ENCODE measurements at regions not wholly inside any gene's neighbourhood (a gene's known extent, or its start where the extent isn't known, plus 50 kb on each side); places are given as distances from the start of the nearest gene placed in this dataset.
"Not testable (repeated sequence)": the region's sequence is repeated elsewhere in the genome, so short reads cannot be mapped to it uniquely, and the experiment has no call there.

DNA sequence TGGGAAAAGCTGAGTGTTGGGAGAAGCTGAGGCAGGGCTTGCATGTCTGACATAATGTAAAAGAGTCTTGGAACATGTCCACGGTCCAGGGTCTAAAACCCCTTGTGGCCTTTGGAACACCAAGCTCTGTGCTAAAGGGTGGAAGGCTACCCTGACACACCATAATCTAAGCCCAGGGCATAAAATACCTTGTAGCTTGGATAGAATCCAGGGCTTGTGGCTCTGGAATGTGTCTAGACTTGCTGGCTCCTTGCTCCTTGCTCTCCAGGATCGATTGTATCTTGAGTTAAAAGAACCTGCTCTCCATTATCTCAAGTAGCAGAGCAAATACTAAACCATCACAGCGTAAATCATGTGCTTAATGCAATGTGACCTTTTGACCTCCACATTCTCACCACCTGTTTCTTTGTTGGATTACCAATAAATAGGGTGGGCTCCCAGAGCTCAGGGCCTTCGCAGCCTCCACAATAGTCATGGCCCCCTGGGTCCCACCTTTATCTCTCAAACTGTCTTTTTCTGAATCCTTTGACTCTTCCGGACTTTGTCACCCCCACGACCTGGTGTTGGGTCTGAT lies 232.6 kb upstream of the CHORDC1 start:
- DNase-seq (ENCODE audit: missing footprints); ATAC-seq; intact Hi-C loops (cut with DNase I): not testable (repeated sequence)

DNA sequence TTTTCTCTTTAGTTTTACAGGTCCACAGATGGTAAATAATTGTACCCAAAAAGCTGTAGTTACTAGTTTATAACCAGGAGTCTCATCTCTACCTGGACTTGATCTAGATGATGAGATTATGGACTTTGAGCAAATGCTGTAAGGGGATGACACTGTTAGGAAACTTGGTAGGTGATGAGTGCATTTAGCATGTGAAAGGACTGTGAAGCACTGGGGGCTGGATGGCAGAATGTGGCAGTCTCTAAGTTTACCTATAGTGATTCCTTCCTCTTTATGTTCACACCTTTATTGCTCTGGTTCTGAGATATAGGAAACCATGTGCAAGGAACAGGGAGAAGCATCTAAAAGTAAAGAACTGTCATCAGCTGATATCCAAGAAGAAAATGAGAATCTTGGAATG lies 230.7 kb upstream of the CHORDC1 start:
- ATAC-seq (no peak), DNase-seq (ENCODE audit: missing footprints) (no peak)
- intact Hi-C loops (cut with DNase I), result no loop called here

DNA sequence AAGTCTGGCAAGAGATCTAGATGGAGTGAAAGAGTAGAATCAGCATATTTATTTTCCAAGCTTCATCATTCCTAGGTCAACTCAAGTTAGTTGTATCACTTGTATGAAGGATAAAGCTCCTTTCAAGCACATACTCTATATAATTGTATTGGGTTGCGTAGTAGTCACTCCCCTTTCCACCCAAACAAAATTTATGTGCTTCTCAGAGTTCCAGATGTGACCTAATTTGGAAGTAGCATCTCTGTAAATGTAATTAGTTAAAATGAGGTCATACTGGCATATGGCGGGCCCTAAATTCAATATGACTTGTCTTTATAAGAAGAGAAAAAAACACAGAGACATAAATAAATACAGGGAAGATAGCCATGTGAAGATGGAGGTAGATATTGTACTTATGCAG lies 226.8 kb upstream of the CHORDC1 start:
- intact Hi-C loops (cut with DNase I), result no loop called here
- no peak for DNase-seq (ENCODE audit: missing footprints)
- ATAC-seq, result no peak

DNA sequence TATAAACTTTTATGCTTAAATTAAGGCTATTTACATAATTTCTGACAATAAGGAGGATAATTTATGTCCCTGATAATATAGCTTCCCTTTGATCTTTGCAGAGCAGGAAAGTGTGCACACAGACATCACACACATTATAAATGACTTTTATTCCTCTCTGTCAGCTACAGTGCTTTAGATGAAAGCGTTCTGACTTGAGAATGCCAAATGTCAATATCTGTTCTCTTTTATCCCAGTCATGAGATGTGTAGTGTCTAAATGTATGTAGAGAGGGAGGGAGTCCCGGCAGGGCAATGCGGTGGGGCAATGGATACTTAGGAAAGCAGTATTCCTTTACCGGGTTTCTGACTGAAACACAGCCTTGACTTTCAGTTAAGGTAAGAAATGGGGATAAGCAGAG lies 225.4 kb upstream of the CHORDC1 start:
- peak; percentile 22 for DNase-seq (ENCODE audit: missing footprints)
- intact Hi-C loops (cut with DNase I), result no loop called here
- no peak for ATAC-seq

DNA sequence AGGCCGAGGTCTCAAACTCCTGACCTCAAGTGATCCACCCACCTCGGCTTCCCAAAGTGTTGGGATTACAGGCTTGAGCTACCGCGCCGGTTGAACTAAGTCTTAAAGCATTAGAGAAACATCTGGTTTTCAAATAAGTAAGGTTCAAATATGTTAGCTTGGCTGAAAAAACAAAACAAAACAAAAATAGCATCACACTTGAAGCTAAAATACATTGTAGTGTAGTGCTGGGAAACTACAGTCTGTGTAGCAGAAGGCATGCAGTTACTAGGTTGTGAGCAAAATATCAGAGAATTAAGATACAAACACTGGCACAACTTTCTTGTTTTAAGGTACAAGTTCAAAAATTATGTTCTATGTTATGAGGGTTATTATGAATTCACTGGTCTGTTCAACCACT lies 224.8 kb upstream of the CHORDC1 start:
- peak; percentile 40 for DNase-seq (ENCODE audit: missing footprints)
- intact Hi-C loops (cut with DNase I), result no loop called here
- ATAC-seq, result no peak

DNA sequence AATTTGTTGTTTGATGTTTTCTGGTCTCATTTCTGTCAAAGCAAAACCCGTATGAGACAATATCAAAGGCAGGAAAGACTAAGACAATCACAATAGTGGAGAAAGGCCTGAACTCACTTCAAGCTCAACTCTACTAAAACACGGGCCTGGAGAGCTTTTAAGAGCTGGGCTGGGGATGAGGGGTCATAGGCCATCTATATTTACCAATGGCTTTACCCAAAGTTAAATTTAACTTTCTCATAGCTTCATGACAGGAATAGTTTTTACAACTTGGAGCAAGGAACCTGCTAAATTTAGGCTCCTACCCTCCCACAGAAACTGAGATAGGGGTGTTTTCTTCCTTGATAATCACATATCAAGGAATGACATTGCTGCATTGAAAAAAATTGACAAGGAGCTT lies 223.4 kb upstream of the CHORDC1 start:
- DNase-seq (ENCODE audit: missing footprints) (peak; percentile 39), ATAC-seq (no peak)
- intact Hi-C loops (cut with DNase I), result no loop called here

DNA sequence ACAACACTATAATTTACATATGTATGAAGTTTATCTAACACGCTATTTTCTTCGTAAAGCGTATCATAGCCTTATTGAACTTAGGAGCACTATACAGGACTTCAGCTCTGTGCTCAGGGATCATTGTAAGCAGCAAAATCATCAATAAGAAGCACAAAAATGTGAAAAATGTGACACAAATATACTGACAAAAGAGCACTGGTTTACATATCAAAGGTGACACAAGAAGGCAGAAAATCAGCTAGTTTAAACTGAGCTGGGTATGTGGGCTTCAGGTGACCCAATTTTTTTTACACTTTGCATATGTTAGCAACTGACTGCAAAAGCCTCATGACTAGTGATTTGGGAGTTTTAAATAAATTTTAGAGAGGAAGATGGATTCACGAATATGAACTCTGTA lies 215.2 kb upstream of the CHORDC1 start:
- intact Hi-C loops (cut with DNase I), result no loop called here
- ATAC-seq, result no peak
- DNase-seq (ENCODE audit: missing footprints), result no peak

DNA sequence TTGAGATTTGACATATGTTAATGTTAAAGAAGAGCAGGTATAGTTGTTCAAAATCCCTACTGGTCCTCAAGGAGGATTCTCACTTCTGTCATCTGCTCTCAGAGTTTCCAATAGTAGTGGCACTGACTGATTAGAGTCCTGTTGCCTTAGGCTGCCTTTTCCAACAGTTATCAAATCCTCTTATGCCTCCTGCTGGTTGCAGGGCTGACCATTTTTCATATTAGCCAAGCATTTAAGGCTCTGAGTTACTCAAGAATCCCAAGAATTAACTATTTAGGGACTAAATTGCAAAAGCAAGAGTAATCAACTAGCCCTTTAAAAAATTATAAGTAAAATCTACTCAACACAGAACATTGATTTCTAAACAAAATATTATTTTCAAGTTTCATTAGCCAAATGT lies 212.0 kb upstream of the CHORDC1 start:
- DNase-seq (ENCODE audit: missing footprints) (no peak), ATAC-seq (no peak)
- intact Hi-C loops (cut with DNase I), result no loop called here

DNA sequence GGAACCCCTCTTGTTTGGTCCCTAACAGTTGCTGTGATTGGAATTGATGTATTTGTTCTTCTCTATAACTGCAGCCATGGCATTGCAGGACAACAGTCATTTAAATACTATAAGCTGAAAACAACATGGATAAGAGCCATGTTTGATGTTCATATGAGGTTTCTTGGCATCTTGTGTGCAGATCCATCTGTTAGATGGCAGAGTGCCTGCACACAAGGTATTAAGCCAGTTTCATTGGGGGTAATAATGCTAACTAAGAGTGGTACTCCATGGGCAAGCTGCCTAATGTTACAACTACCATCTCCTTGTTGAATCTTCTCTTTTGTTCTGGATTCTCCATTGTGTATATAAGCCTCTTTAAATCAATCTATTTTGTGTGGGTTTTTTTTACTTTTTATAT lies 206.0 kb upstream of the CHORDC1 start:
- DNase-seq (ENCODE audit: missing footprints), result no peak
- no peak for ATAC-seq
- intact Hi-C loops (cut with DNase I), result no loop called here

DNA sequence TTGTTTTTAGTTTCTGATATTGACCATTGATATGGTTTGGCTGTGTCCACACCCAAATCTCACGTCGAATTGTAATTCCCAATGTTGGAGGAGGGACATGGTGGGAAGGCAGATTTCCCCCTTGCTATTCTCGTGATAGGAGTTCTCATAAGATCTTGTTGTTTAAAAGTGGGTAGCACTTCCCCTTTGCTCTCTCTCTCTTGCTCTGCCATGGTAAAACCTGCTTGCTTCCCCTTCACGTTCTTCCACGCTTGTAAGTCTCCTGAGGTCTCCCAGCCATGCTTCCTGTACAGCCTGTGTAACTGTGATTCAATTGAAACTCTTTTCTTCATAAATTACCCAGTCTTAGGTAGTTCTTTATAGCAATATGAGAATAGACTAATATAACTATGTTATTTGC lies 203.6 kb upstream of the CHORDC1 start:
- ATAC-seq (no peak), DNase-seq (ENCODE audit: missing footprints) (no peak)
- intact Hi-C loops (cut with DNase I), result no loop called here

DNA sequence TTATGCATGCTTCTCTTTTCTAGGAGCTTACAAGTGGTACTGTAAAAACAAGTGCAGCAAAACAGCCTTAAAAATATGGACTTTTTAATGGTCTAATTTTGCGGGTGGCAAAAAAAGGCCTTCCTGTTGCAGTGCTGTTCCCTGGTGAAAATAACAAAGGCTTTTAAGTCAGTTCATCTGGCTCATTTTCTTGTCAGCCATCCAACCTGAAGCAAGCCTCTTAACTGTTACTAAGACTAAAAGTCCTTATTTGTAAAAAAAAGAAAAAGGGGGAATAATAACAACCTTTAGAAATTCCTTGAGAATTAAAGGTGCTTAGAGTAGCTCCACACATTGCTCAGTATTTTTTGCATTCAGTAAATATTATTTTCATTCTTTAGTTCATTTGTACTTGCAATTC lies 200.5 kb upstream of the CHORDC1 start:
- DNase-seq (ENCODE audit: missing footprints) (no peak), ATAC-seq (no peak)
- intact Hi-C loops (cut with DNase I), result no loop called here

DNA sequence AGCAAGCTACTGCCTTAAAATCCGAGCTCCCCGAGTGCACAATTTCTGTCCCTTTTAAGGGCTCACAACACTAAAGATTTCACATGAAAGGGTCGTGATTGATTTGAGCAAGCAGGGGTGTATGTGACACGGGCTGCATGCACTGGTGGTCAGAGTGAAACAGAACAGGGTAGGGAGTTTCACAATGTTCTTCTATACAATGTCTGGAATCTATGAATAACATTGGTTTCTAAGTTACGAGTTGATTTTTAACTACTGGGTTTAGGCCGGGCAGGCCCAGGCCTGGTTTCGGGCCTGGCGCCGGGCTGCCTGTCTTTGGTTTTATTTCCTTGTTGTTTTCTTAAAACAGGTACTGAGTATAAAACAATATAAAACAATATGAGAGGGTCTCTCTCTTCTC lies 199.9 kb upstream of the CHORDC1 start:
- DNase-seq (ENCODE audit: missing footprints); ATAC-seq; intact Hi-C loops (cut with DNase I): not testable (repeated sequence)

DNA sequence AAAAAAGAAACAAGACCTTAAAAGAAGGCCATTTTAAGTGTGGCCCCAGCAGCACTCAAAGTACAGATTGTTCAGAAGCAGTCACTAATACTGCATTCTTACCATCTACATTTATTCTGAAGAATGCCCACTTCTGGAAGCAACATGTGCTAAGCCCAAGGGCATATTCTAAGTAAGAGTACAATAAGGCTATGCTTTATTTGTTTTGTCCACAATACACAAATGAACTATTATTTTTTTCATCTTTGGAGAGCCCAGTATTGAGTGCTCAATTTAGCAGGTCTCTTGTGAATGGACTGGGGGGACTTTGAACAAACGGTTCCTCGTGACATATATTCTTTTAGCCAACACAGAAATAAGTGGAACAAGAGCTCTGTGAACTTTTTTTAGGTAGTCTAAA lies 191.4 kb upstream of the CHORDC1 start:
- intact Hi-C loops (cut with DNase I), result no loop called here
- ATAC-seq (no peak), DNase-seq (ENCODE audit: missing footprints) (no peak)

DNA sequence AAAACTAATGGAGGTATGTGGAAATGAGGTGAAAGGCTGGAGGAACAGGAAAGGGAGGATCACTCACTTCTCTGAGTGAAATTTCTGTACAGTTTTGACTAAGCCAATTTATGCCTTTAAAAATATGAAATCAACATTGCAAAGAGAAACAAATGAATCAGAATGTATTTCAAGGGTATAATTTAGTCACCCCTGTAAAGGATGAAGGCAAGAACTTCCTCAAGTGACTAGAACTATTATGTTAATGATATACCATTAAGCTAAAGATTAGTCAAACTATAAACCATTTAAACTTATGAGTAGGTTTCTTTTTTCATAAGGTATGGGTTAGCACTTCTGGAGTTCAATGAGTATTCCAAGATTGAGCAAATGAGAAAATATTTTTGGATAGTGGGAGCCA lies 184.5 kb upstream of the CHORDC1 start:
- DNase-seq (ENCODE audit: missing footprints), result no peak
- intact Hi-C loops (cut with DNase I), result no loop called here
- ATAC-seq, result no peak

DNA sequence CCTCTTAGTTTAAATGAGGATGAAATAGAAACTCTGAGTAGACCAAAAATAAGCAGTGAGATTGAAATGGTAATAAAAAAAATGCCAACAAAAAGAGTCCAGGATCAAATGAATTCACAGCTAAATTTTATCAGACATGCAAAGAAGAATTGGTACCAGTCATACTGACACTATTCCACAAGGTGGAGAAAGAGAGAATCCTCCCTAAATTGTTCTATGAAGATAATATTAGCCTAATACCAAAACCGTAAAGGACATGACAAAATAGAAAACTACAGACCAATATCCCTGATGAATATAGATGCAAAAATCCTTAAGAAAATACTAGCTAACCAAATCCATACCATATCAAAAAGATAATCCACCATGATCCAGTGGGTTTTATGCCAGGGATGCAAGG lies 169.8 kb upstream of the CHORDC1 start:
- no peak for DNase-seq (ENCODE audit: missing footprints)
- no peak for ATAC-seq
- intact Hi-C loops (cut with DNase I), result no loop called here

DNA sequence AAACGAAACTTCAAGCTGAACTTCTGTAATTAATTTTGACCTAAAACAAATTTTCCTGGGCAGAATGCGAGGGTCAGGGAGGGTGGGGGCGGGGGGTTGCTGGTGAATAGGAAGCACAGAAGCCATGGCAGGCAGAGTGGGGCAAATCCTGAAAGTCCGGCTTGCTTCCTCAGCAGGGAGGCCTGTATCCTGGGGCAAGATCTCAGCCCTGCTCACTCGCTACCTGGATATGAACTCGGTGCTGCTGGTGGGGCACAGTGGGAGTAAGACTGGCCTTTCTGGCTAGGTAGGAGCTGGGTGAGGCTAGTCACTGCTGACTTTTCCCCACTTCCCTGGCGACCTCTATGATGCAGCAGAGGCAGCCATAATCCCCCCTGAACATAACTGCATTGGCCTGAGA lies 168.9 kb upstream of the CHORDC1 start:
- ATAC-seq (no peak), DNase-seq (ENCODE audit: missing footprints) (no peak)
- intact Hi-C loops (cut with DNase I), result no loop called here

DNA sequence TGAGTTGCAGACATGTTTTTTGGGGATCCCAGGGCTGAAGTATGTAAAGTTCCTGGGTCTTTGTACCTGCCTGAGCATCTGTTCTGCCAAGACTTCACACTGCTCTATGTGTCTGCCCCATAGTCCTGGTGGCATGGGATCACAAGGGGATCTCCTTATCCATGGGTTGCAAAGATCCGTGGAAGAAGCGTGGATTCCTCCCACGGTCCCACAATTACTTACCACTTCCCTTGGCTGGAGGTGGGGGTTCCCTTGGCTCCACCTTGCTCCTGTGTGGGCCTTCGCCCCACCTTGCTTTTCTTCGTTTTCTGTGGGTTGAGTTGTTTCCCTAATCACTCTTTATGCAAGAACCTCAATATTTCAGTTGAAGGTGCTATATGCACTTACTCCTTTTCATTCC lies 157.4 kb upstream of the CHORDC1 start:
- ATAC-seq (no peak), DNase-seq (ENCODE audit: missing footprints) (no peak)
- intact Hi-C loops (cut with DNase I), result no loop called here

DNA sequence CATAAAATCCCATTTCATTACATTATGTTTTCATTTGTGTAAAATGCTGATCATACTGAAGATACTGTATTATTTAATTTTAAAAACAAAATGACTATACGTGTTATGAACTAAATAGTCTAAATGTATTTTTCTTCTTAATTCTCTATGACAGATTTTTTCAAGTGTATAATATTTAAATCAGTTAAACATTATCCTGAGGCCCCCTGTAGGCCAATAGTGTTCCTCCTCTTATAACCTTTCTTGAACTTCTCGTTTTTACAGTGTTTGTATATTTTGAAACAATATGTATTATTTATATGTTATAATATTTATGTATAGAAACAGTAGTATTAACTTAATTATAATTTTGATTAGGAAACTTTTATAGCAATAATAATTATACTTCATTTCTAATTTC lies 151.1 kb upstream of the CHORDC1 start:
- ATAC-seq (no peak), DNase-seq (ENCODE audit: missing footprints) (no peak)
- intact Hi-C loops (cut with DNase I), result no loop called here

DNA sequence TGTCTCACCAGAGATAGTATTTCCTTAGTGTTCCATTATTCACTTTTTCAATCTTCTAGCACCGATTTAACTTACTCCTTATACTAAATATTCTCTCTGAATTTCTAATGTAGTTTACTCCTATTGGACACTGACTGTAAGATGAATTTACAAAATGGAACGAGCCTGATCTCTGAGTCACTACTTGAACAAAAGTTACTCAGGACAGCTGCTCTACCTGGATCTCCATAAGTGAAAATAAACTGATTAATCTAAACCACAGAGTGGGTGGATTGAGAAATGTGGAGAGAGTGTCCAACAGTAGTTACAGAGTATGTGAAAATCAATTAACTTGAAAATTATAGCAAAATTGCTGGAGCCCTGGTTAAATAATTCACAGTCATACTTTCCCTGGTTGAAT lies 141.7 kb upstream of the CHORDC1 start:
- DNase-seq (ENCODE audit: missing footprints) (no peak), ATAC-seq (no peak)
- intact Hi-C loops (cut with DNase I), result no loop called here

DNA sequence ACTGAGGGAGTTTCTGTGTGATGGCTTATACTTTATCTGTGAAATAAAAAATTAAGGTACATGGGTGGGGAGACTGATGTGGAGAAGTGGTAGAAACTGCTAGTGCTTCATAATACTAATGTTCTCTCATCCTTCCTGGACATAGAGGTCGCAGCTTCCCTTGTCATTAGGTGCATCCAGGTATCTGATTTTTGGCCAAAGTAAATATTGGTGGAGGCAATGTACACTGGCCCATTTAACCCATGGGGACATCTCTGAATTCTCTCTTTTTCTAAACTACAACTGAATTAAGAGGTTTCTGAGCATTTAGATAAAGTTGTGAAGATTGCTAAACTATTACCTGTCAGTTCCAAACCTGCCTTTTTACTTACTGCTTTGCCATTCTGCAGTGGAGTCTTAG lies 140.9 kb upstream of the CHORDC1 start:
- DNase-seq (ENCODE audit: missing footprints) (no peak), ATAC-seq (no peak)
- intact Hi-C loops (cut with DNase I), result no loop called here

DNA sequence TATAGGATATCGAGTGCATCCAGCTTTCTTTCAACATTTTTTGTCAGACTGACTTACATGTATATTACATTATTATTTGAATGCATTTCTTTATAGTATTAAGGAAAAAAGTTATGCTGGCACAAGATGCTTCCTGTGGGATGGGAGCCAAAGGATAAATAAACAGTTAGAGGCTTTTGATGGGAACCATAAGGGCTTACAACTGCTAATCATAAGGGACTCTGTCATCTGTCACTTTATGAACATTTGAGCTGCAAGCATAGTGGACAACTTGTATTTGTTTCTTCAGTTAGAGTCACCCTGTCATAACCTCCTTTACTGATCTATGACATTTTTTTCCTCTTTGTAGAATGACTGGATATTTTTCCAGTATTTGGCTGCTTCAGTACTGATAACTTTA lies 132.4 kb upstream of the CHORDC1 start:
- DNase-seq (ENCODE audit: missing footprints) (no peak), ATAC-seq (no peak)
- intact Hi-C loops (cut with DNase I), result no loop called here

DNA sequence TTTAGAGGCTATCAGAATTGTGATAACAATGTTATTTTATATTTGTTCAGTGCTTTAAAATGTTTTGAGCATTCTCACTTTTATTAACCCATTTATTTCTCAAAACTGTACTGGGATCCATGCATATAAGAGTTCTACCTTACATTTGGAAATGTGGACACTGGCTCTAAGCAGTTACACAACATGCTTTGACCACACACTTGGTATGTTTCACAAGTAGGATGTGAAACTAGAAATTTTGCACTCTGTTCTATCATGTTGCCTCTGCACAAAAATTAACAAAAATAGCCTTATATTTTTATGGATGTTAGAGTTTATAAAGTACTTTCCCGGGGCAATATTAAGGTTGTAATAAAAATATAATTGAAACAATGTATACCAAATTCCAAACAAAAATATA lies 126.9 kb upstream of the CHORDC1 start:
- intact Hi-C loops (cut with DNase I), result no loop called here
- DNase-seq (ENCODE audit: missing footprints), result no peak
- no peak for ATAC-seq
